Transverse colon (tissue), 3 donors: ENCODE measurements at regions not wholly inside any gene's neighbourhood (a gene's known extent, or its start where the extent isn't known, plus 50 kb on each side); places are given as distances from the start of the nearest gene placed in this dataset.

Experiments
- CTCF ChIP-seq, 5 experiments: fragments of 200-600 bp in 3 of 5; fragments of 450-650 bp in 2 of 5; sonication (generic) in 3 of 5; IDR thresholded peaks; 1 replicate in 2 of 5; 2 replicates in 3 of 5; pipeline ENCODE4 v1.5.1; 2016 to 2017; ENCODE audit warnings: antibody characterized with exemption in 5 of 5, inconsistent platforms in 3 of 5, mild to moderate bottlenecking in 2 of 5, moderate library complexity in 1 of 5
- POLR2A ChIP-seq: fragments of 450-650 bp; IDR thresholded peaks from one replicate; pipeline ENCODE4 v1.6.1; 2016; ENCODE audit warnings: antibody characterized with exemption, mild to moderate bottlenecking, moderate library complexity

- TF ChIP-seq POLR2A (no peak), CTCF (IDR thresholded peaks at IDR 0.05) (no peak)
Observed at GRCh38 chrX:112359906-112360305, 277.3 kb upstream of the TRPC5 start.
